SH-SY5Y (cell line): ENCODE measurements at regions not wholly inside any gene's neighbourhood (a gene's known extent, or its start where the extent isn't known, plus 50 kb on each side); places are given as distances from the start of the nearest gene placed in this dataset.

Source experiments
- GATA2 ChIP-seq: IDR thresholded peaks from 2 replicates; pipeline ENCODE4 v1.6.1; 2011; ENCODE audit warnings: mild to moderate bottlenecking, low read depth, low read length
- GATA3 ChIP-seq: IDR thresholded peaks from 2 replicates; pipeline ENCODE4 v1.6.1; 2011; ENCODE audit warnings: low read depth, mild to moderate bottlenecking, low read length, moderate library complexity

DNA sequence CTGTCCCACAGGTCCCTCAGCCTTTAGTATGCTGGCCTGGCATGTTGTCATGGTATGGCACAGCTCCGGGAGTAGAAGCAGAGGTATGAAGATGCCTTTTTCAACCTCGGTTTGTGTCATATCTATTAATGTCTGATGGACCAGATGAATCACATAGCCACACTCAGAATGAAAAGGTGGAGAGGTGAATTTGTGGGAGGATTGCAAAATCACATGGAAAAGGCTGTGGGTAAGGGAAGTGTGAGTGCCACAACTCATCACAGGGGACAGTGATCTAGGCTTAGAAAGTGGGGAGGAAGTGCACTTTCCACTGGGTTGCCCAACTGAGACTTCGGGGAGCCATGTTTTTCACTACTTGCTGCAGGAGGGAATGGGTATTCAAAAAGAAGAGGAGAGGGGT, 190.7 kb downstream of the WDR11 start:
- TF ChIP-seq GATA3, result no peak
- TF ChIP-seq GATA2, result no peak
